ENCODE measurements at regions not wholly inside any gene's neighbourhood (a gene's known extent, or its start where the extent isn't known, plus 50 kb on each side); places are given as distances from the start of the nearest gene placed in this dataset.

- TF ChIP-seq ZNF318 (IDR thresholded peaks at IDR 0.05; ENCODE audit: borderline replicate concordance in 1 of 2, low read depth in 1 of 2) (no peak), RBBP5 (IDR thresholded peaks at IDR 0.05; ENCODE audit: borderline replicate concordance, insufficient read depth, low read length, poor library complexity, severe bottlenecking) (no peak), CBX5 (IDR thresholded peaks at IDR 0.05; ENCODE audit: borderline replicate concordance, low read depth) (no peak), HNRNPK (IDR thresholded peaks at IDR 0.05; ENCODE audit: low read depth, low read length, poor library complexity, severe bottlenecking) (no peak), SMARCE1 (IDR thresholded peaks at IDR 0.05) (no peak)
These were observed 287.6 kb upstream of the DPH6 start (continued) for GRCh38 chr15:35833581-35833980.
